Erythroblast (primary cell): ENCODE measurements at regions not wholly inside any gene's neighbourhood (a gene's known extent, or its start where the extent isn't known, plus 50 kb on each side); places are given as distances from the start of the nearest gene placed in this dataset.

ENCODE experiments used
- GATA1 ChIP-seq: IDR thresholded peaks from 2 replicates; pipeline ENCODE4 v1.6.1; 2011; ENCODE audit warnings: low read depth, mild to moderate bottlenecking, control low read depth, low read length, moderate library complexity
- POLR2A ChIP-seq: IDR thresholded peaks from 2 replicates; pipeline ENCODE4 v1.6.1; 2011; ENCODE audit warnings: mild to moderate bottlenecking, low read length

DNA sequence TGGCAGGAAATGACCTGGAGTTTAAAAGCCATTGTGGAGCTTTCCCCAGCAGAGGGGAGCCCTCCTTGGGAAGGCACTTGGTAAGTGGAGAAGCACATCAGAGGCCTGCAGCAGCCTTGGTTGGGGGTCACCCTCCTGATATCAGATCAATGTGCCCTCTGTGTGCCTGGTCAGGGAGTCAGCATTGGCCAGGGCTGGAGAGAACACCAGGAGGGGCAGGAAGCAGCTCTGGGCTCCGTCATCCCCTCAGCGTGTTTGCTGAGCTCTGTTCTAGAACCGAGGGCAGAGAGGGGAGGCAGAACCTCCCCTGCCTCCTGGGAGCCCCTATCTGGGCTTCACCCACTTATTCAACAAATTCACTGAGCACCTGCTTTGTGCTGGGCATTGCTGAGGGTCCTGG lies 846.0 kb downstream of the TBC1D22A start:
- TF ChIP-seq POLR2A (no peak), GATA1 (no peak)
